ENCODE measurements at regions not wholly inside any gene's neighbourhood (a gene's known extent, or its start where the extent isn't known, plus 50 kb on each side); places are given as distances from the start of the nearest gene placed in this dataset.

DNA sequence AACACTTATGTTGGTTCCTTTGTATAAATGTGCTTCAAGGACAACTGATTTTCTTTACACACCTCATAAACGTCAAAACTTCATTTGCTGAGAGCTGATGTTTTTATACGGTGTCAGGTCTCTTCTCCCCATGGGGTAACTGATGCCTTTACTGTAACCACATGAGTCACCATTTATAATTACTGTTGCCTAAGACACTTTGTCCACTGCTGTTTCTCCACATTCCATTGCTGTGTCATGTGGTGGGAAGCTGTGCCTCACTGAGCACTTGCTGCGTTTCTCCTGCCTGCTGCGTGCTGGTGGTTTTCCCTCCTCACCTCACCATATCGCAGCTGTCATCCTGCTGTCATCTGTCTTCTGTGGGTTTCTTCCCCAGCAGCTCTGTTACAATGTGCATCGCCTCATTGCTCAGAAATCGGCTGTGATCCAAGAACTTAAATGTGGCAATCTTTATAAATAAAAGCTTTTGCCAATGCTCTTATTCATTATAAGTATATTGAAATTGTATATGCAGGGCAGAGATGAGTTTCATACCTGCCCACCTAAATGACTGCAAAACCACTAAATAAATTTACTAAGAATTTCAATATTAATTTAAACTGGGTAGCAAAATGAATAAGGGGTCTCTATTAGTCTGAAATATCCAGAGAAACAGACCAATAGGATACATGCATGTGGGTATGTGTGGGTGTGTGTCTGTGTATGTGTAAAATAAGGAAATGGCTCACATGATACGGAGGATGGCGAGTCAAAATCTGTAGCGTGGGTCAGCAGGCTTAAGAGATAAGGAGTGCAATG, 547.0 kb upstream of the SLITRK5 start:
- H3K4me1 Mint-ChIP-seq = no peaks in the 10 kb centered on the region
- no peaks in the 10 kb centered on the region for H3K36me3 Mint-ChIP-seq (ENCODE audit: low read depth)
- no peaks in the 10 kb centered on the region for H3K27me3 Mint-ChIP-seq
- no peak for DNase-seq
- no peaks in the 10 kb centered on the region for H3K9me3 Mint-ChIP-seq
- intact Hi-C loops (cut with micrococcal nuclease) = no loop called here
- H3K4me3 Mint-ChIP-seq = no peak overlapping the region
- no peak overlapping the region for H3K27ac Mint-ChIP-seq

DNA sequence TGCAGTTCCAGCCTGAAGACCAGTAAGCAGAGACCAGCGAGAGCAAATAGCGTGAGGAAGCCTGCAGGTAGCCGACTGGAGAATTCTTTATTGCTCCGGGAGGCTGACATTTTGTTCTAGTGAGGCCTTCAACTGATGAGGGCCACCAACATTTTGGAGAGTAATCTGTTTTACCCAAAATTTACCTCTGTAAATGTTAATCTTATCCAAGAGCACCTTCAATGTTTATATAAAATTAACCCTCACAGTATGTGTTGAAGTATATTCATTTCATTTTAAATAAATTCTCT, 546.4 kb upstream of the SLITRK5 start:
- no peak overlapping the region for H3K4me3 Mint-ChIP-seq
- peaks cover 3% of the 10 kb centered on the region for H3K9me3 Mint-ChIP-seq
- no peaks in the 10 kb centered on the region for H3K4me1 Mint-ChIP-seq
- no peaks in the 10 kb centered on the region for H3K36me3 Mint-ChIP-seq (ENCODE audit: low read depth)
- H3K27ac Mint-ChIP-seq = no peak overlapping the region
- no peak for DNase-seq
- intact Hi-C loops (cut with micrococcal nuclease) = no loop called here
- no peaks in the 10 kb centered on the region for H3K27me3 Mint-ChIP-seq

GRCh38 chr13:87128036-87128435, 543.1 kb upstream of the SLITRK5 start:
- Mint-ChIP-seq H3K27me3 (no peaks in the 10 kb centered on the region), H3K4me1 (no peaks in the 10 kb centered on the region), H3K9me3 (peaks cover 3% of the 10 kb centered on the region), H3K4me3 (no peak overlapping the region), H3K27ac (no peak overlapping the region), H3K36me3 (ENCODE audit: low read depth) (no peaks in the 10 kb centered on the region)
- DNase-seq = no peak
- intact Hi-C loops (cut with micrococcal nuclease) = no loop called here

GRCh38 chr13:87128491-87128890, 542.7 kb upstream of the SLITRK5 start:
- Mint-ChIP-seq H3K4me3 (no peak overlapping the region), H3K27me3 (no peaks in the 10 kb centered on the region), H3K27ac (no peak overlapping the region), H3K4me1 (no peaks in the 10 kb centered on the region), H3K9me3 (peaks cover 3% of the 10 kb centered on the region), H3K36me3 (ENCODE audit: low read depth) (no peaks in the 10 kb centered on the region)
- DNase-seq = no peak
- intact Hi-C loops (cut with micrococcal nuclease) = no loop called here

GRCh38 chr13:87129602-87130300, 541.4 kb upstream of the SLITRK5 start:
- intact Hi-C loops (cut with micrococcal nuclease) = no loop called here
- H3K27ac Mint-ChIP-seq = no peak overlapping the region
- no peaks in the 10 kb centered on the region for H3K4me1 Mint-ChIP-seq

DNA sequence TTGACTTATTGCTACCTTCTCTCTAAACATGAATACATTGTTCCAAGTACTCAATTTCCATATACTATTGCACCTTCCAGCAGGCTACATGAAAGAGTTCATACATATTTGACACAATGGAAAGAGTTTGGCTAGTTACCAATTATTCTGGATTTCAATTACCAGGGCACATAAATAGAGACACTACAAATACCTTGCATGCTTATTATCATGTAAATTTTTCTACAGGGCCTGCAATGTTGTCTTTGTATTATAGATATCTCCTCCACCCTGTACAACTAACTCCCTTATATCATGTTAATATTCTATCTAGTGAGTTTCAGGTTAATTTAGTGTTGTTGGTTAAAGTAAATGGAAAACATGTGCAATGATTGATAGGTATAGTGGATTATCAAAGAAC, 540.7 kb upstream of the SLITRK5 start:
- Mint-ChIP-seq H3K27me3 (no peaks in the 10 kb centered on the region), H3K4me1 (no peaks in the 10 kb centered on the region), H3K9me3 (peaks cover 3% of the 10 kb centered on the region), H3K4me3 (no peak overlapping the region), H3K36me3 (ENCODE audit: low read depth) (no peaks in the 10 kb centered on the region), H3K27ac (no peak overlapping the region)
- intact Hi-C loops (cut with micrococcal nuclease) = no loop called here
- no peak for DNase-seq

More at GRCh38 chr13:87129602-87130300, 541.4 kb upstream of the SLITRK5 start:
- no peaks in the 10 kb centered on the region for H3K27me3 Mint-ChIP-seq
- H3K4me3 Mint-ChIP-seq = no peak overlapping the region
- peaks cover 3% of the 10 kb centered on the region for H3K9me3 Mint-ChIP-seq
- no peak for DNase-seq
- H3K36me3 Mint-ChIP-seq (ENCODE audit: low read depth) = no peaks in the 10 kb centered on the region

- intact Hi-C loops (cut with micrococcal nuclease) = no loop called here
- Mint-ChIP-seq H3K27me3 (no peaks in the 10 kb centered on the region), H3K4me1 (no peaks in the 10 kb centered on the region), H3K4me3 (no peak overlapping the region), H3K9me3 (peaks cover 3% of the 10 kb centered on the region), H3K27ac (no peak overlapping the region), H3K36me3 (ENCODE audit: low read depth) (no peaks in the 10 kb centered on the region)
- DNase-seq = no peak
Measured at GRCh38 chr13:87131611-87132010, 539.6 kb upstream of the SLITRK5 start.

DNA sequence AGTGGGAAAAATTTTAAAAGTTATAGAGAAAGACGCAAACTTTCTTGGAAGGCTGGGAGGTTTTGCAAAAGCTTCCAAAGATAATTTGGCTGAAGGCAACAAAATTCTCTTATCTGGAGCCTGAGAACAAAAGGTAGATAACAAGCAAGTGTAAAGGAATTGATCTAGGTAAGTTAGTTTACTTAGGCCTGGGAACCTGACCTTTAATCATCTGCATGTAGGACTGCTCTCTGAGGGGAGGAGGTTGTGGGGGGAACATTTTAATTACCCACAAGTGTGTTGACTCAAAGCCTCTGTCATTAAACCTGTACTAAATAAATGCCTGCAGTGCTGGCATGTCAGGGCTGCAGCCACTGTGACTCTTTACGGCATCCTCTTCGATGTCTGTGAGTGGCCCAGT, 532.3 kb upstream of the SLITRK5 start:
- H3K27me3 Mint-ChIP-seq = no peaks in the 10 kb centered on the region
- intact Hi-C loops (cut with micrococcal nuclease) = no loop called here
- H3K4me1 Mint-ChIP-seq = no peaks in the 10 kb centered on the region
- H3K4me3 Mint-ChIP-seq = no peak overlapping the region
- H3K36me3 Mint-ChIP-seq (ENCODE audit: low read depth) = no peaks in the 10 kb centered on the region
- DNase-seq = no peak
- no peaks in the 10 kb centered on the region for H3K9me3 Mint-ChIP-seq
- no peak overlapping the region for H3K27ac Mint-ChIP-seq

DNA sequence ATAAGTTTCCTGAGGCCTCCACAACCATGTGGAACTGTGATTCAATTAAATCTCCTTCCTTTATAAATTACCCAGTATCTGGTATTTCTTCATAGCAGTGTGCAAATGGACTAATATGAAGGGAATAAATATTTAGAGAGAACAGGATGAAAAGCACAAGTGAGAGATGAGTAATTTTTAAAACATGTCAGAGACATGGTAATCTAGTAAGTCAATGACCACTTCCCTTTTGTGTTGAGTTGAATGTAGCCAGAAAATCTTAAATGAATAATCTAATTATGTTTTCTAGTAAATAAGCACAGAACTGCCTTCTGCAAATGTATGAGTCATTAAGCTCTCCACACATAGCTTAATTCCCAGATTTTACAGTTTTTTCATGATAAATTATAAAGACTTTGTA, 524.1 kb upstream of the SLITRK5 start:
- no peaks in the 10 kb centered on the region for H3K27me3 Mint-ChIP-seq
- H3K27ac Mint-ChIP-seq = no peak overlapping the region
- intact Hi-C loops (cut with micrococcal nuclease) = no loop called here
- H3K4me3 Mint-ChIP-seq = no peak overlapping the region
- no peak for DNase-seq
- no peaks in the 10 kb centered on the region for H3K4me1 Mint-ChIP-seq
- H3K36me3 Mint-ChIP-seq (ENCODE audit: low read depth) = no peaks in the 10 kb centered on the region
- H3K9me3 Mint-ChIP-seq = no peaks in the 10 kb centered on the region

- Mint-ChIP-seq H3K36me3 (ENCODE audit: low read depth) (no peaks in the 10 kb centered on the region), H3K4me3 (no peak overlapping the region), H3K27me3 (no peaks in the 10 kb centered on the region), H3K9me3 (no peaks in the 10 kb centered on the region), H3K27ac (no peak overlapping the region), H3K4me1 (no peaks in the 10 kb centered on the region)
- no peak for DNase-seq
- intact Hi-C loops (cut with micrococcal nuclease) = no loop called here
Measured at GRCh38 chr13:87153371-87153770, 517.8 kb upstream of the SLITRK5 start.

- H3K4me3 Mint-ChIP-seq = no peak overlapping the region
- H3K27me3 Mint-ChIP-seq = no peaks in the 10 kb centered on the region
- H3K27ac Mint-ChIP-seq = no peak overlapping the region
- DNase-seq = no peak
- intact Hi-C loops (cut with micrococcal nuclease) = no loop called here
- H3K9me3 Mint-ChIP-seq = peaks cover 6% of the 10 kb centered on the region
- no peaks in the 10 kb centered on the region for H3K4me1 Mint-ChIP-seq
- no peaks in the 10 kb centered on the region for H3K36me3 Mint-ChIP-seq (ENCODE audit: low read depth)
Measured at GRCh38 chr13:87166348-87166747, 504.8 kb upstream of the SLITRK5 start.

GRCh38 chr13:87168390-87168789, 502.8 kb upstream of the SLITRK5 start:
- DNase-seq = no peak
- Mint-ChIP-seq H3K9me3 (peaks cover 3% of the 10 kb centered on the region), H3K4me1 (no peaks in the 10 kb centered on the region), H3K27me3 (no peaks in the 10 kb centered on the region), H3K4me3 (no peak overlapping the region), H3K27ac (no peak overlapping the region), H3K36me3 (ENCODE audit: low read depth) (no peaks in the 10 kb centered on the region)
- intact Hi-C loops (cut with micrococcal nuclease) = no loop called here

DNA sequence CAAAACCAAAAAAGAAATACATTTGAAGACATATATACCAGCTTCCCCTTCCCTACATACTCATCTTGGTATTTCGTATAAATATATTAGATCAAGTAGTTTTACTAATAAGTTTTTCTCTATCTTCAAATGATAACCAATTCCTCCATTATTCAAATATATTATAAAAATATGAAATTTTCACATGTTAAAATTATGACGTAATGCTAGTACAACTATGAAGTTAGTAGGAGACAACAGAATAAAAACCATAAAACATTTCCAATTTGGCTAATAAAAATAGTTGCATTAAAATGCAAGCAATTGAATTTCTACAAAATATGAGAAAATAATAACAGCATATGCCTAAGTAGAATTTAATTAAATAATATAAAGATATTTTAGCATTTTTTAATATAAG, 501.8 kb upstream of the SLITRK5 start:
- H3K4me1 Mint-ChIP-seq = no peaks in the 10 kb centered on the region
- H3K4me3 Mint-ChIP-seq = no peak overlapping the region
- intact Hi-C loops (cut with micrococcal nuclease) = no loop called here
- H3K36me3 Mint-ChIP-seq (ENCODE audit: low read depth) = no peaks in the 10 kb centered on the region
- H3K27me3 Mint-ChIP-seq = no peaks in the 10 kb centered on the region
- peaks cover 3% of the 10 kb centered on the region for H3K9me3 Mint-ChIP-seq
- no peak for DNase-seq
- H3K27ac Mint-ChIP-seq = no peak overlapping the region

- Mint-ChIP-seq H3K9me3 (peaks cover 3% of the 10 kb centered on the region), H3K4me3 (no peak overlapping the region), H3K36me3 (ENCODE audit: low read depth) (no peaks in the 10 kb centered on the region), H3K27ac (no peak overlapping the region), H3K27me3 (no peaks in the 10 kb centered on the region), H3K4me1 (no peaks in the 10 kb centered on the region)
- no peak for DNase-seq
- intact Hi-C loops (cut with micrococcal nuclease) = no loop called here
Measured at GRCh38 chr13:87172166-87172835, 498.9 kb upstream of the SLITRK5 start.
